Activated CD8-positive, alpha-beta T cell treated with anti-CD3 and anti-CD28 coated beads for 36 hours (primary cell): ENCODE measurements at regions not wholly inside any gene's neighbourhood (a gene's known extent, or its start where the extent isn't known, plus 50 kb on each side); places are given as distances from the start of the nearest gene placed in this dataset.
A peak's percentile ranks its signal among the peaks of the same experiment; 100 is the strongest.

ENCODE experiments used
- ATAC-seq: fragments of 200-7000 bp; cut with Tn5 transposase; one replicate; pipeline ENCODE4 v1.10.0; 2021; ENCODE audit warnings: mild to moderate bottlenecking, moderate library complexity
- CTCF ChIA-PET: fragments of 350-600 bp; sonication (Branson Sonifier 250); formaldehyde crosslinking; loops from one replicate; lab custom pipeline; 2021; ENCODE audit warnings: antibody characterized with exemption; lab: Charles Lee
- POLR2A ChIA-PET: fragments of 350-600 bp; sonication (Branson Sonifier 250); formaldehyde crosslinking; loops from one replicate; lab custom pipeline; 2021; ENCODE audit warnings: antibody characterized with exemption; lab: Charles Lee
- DNase-seq: peaks from one replicate; pipeline ENCODE4 v3.0.0-alpha.2; 2020
- H3K27ac Mint-ChIP-seq: one replicate; pipeline ENCODE4 v1.8.0; 2021; ENCODE audit warnings: mild to moderate bottlenecking, mixed read lengths
- H3K27me3 Mint-ChIP-seq: one replicate; pipeline ENCODE4 v1.8.0; 2021; ENCODE audit warnings: mixed read lengths
- H3K36me3 Mint-ChIP-seq: one replicate; pipeline ENCODE4 v1.8.0; 2021; ENCODE audit warnings: low read depth, mixed read lengths
- H3K4me1 Mint-ChIP-seq: one replicate; pipeline ENCODE4 v1.8.0; 2021; ENCODE audit warnings: low read depth, mixed read lengths
- H3K4me3 Mint-ChIP-seq: one replicate; pipeline ENCODE4 v1.8.0; 2021; ENCODE audit warnings: mild to moderate bottlenecking, moderate library complexity, mixed read lengths
- H3K9me3 Mint-ChIP-seq: one replicate; pipeline ENCODE4 v1.8.0; 2021; ENCODE audit warnings: mixed read lengths
- intact Hi-C: fragments of 100-400 bp; cut with micrococcal nuclease; formaldehyde crosslinking; loops from one replicate; pipeline ENCODE4 v1.10.0; 2022
- TF ChIP-seq, protein P1 (sequence below): fragments of 200-600 bp; IDR thresholded peaks from one replicate; pipeline ENCODE4 v1.8.0; 2022; ENCODE audit warnings: antibody characterized with exemption, mild to moderate bottlenecking

DNA sequence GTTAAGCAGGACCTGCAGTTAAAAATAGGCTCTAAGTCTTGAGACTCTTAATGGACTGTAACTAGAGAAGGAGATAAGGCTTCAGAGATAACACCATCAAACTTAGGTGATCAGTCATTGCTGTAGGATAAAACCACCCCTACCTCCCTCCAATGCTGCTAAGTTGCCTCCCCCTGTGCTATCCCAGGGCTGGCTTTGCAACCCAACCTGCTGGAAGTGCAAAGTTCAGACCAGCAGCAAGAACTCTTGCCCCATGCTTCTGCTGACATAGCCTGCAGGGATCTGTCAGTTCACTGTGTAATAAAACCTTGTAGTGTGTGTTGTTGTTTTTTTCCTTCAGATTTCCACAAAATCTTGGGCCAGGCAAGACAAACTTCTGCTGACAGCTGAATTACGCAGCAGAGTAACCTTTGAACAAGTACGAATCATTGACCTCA, 57.4 kb upstream of the EPB41L3 start:
- intact Hi-C loops, result no loop called here
- TF ChIP-seq, protein P1, sequence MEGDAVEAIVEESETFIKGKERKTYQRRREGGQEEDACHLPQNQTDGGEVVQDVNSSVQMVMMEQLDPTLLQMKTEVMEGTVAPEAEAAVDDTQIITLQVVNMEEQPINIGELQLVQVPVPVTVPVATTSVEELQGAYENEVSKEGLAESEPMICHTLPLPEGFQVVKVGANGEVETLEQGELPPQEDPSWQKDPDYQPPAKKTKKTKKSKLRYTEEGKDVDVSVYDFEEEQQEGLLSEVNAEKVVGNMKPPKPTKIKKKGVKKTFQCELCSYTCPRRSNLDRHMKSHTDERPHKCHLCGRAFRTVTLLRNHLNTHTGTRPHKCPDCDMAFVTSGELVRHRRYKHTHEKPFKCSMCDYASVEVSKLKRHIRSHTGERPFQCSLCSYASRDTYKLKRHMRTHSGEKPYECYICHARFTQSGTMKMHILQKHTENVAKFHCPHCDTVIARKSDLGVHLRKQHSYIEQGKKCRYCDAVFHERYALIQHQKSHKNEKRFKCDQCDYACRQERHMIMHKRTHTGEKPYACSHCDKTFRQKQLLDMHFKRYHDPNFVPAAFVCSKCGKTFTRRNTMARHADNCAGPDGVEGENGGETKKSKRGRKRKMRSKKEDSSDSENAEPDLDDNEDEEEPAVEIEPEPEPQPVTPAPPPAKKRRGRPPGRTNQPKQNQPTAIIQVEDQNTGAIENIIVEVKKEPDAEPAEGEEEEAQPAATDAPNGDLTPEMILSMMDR, result no peak

DNA sequence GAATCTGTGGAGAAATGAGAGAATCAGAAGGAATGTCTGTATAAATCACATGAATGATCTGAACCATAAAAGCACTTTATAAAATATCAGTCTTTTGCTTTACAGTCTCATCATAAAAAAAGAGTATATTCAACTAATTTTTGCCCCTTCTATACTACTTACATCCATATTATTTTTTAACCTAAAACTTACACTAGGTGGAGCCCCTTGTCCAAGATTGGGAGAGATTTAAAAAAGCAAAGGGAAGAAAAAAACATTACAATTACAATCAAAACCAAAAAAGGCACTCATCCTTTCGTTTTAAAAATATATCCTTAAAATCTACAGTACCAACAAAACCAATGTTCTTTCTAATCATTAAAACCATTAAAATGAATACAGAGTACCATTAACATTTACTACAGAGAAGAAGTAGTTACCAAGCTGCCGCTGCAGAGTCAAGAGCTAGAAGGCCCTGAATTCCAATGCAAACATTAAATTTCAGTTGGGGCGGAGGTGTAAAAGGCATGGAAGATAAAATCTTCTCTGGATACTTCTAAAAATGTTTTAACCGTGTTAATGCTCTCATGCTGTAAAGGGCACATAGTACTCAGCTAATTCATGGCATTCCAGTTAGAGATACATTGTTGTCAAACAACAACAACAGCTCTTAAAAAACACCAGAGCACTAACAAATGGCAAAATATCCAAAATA, 56.7 kb upstream of the EPB41L3 start:
- POLR2A ChIA-PET, result no interaction called here
- H3K4me3 Mint-ChIP-seq, result no peak overlapping the region
- intact Hi-C loops, result no loop called here

More for the DNA sequence above, 57.4 kb upstream of the EPB41L3 start:
- no peak overlapping the region for H3K4me3 Mint-ChIP-seq
- ATAC-seq (no peak), DNase-seq (no peak)
- POLR2A ChIA-PET, result no interaction called here
- no peaks in the 10 kb centered on the region for H3K36me3 Mint-ChIP-seq
- no peak overlapping the region for H3K27ac Mint-ChIP-seq
- CTCF ChIA-PET, result interaction anchor here (0.7 kb wide), 1 partner anchor 100 kb away, joined by 3 read pairs; no protein-coding TSS in a partner anchor
- H3K4me1 Mint-ChIP-seq, result no peaks in the 10 kb centered on the region
- peaks cover 8% of the 10 kb centered on the region for H3K27me3 Mint-ChIP-seq
- no peaks in the 10 kb centered on the region for H3K9me3 Mint-ChIP-seq

DNA sequence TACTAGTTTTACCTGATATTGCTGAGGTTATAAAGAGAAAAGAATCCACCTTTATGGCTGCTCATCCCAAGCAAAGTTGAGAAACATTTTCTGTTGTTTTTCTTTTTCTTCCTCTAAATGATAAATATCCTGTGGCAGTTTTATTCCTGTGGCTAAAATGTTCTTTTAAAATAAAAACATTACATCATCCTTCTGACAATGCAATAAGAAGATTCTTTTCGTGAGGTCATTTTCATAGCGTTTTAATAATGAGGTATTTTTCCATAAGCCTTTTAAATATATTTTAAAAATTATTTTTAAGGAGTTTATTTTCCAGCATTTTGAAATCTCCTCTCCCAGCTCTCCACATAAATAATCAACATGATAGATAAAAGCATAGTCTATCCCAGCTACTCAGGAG, 52.8 kb upstream of the EPB41L3 start:
- H3K4me3 Mint-ChIP-seq, result no peak overlapping the region
- intact Hi-C loops, result no loop called here
- no peak for ATAC-seq
- no peak for DNase-seq
- H3K9me3 Mint-ChIP-seq, result peaks cover 8% of the 10 kb centered on the region
- no peaks in the 10 kb centered on the region for H3K36me3 Mint-ChIP-seq
- no peak overlapping the region for H3K27ac Mint-ChIP-seq
- ChIA-PET POLR2A (no interaction called here), CTCF (no interaction called here)
- H3K4me1 Mint-ChIP-seq, result no peaks in the 10 kb centered on the region
- H3K27me3 Mint-ChIP-seq, result peaks cover 6% of the 10 kb centered on the region
- TF ChIP-seq, protein P1, result no peak

More for the DNA sequence above, 56.7 kb upstream of the EPB41L3 start:
- no peak for ATAC-seq
- Mint-ChIP-seq H3K27ac (no peak overlapping the region), H3K9me3 (no peaks in the 10 kb centered on the region), H3K36me3 (no peaks in the 10 kb centered on the region), H3K27me3 (peaks cover 7% of the 10 kb centered on the region), H3K4me1 (no peaks in the 10 kb centered on the region)
- DNase-seq, result no peak
- TF ChIP-seq, protein P1, result peak; percentile 32
- CTCF ChIA-PET, result interaction anchor here (0.7 kb wide), 1 partner anchor 99 kb away, joined by 3 read pairs; no protein-coding TSS in a partner anchor
